GM10248 (cell line): ENCODE measurements at regions not wholly inside any gene's neighbourhood (a gene's known extent, or its start where the extent isn't known, plus 50 kb on each side); places are given as distances from the start of the nearest gene placed in this dataset.

Experiments used
- CTCF ChIA-PET: fragments of 300-600 bp; sonication (Branson Sonifier 250); formaldehyde crosslinking; extraction: SDS; loops from one replicate; lab custom pipeline; 2021; ENCODE audit warnings: antibody characterized with exemption; lab: Yijun Ruan, JAX
- POLR2A ChIA-PET: fragments of 350-650 bp; sonication (Branson Sonifier 250); formaldehyde crosslinking; extraction: SDS; loops from one replicate; lab custom pipeline; 2020; ENCODE audit warnings: antibody characterized with exemption; lab: Yijun Ruan, JAX
- DNase-seq: peaks from one replicate; pipeline ENCODE4 v3.0.0; 2012; ENCODE audit errors: extremely low spot score
- TF ChIP-seq, protein P1 (sequence below): IDR thresholded peaks from 2 replicates; pipeline ENCODE4 v1.5.1; 2012; ENCODE audit warnings: mild to moderate bottlenecking, low read depth; ENCODE audit errors: extremely low read depth, missing control alignments, control extremely low read depth

DNA sequence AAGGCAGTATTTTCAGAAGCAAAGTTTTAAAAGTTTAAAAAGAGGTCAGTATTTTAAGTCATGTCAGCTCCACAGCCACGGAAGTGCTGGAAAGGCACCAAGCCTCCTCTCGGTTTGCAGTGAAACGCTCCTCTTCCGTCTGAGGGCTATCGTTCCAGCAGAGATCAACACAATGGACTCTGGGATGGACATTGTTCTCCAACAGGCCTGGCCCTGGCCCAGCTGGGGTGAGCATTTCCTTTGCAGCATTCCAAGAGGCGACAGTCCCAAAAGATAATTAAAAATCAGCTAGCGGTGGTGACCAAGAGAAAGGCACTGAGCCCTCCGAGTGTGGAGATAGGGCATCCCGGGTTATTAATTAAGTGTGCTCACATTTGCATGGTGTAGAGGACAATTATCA lies 95.9 kb upstream of the LCLAT1 start:
- TF ChIP-seq, protein P1, sequence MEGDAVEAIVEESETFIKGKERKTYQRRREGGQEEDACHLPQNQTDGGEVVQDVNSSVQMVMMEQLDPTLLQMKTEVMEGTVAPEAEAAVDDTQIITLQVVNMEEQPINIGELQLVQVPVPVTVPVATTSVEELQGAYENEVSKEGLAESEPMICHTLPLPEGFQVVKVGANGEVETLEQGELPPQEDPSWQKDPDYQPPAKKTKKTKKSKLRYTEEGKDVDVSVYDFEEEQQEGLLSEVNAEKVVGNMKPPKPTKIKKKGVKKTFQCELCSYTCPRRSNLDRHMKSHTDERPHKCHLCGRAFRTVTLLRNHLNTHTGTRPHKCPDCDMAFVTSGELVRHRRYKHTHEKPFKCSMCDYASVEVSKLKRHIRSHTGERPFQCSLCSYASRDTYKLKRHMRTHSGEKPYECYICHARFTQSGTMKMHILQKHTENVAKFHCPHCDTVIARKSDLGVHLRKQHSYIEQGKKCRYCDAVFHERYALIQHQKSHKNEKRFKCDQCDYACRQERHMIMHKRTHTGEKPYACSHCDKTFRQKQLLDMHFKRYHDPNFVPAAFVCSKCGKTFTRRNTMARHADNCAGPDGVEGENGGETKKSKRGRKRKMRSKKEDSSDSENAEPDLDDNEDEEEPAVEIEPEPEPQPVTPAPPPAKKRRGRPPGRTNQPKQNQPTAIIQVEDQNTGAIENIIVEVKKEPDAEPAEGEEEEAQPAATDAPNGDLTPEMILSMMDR = no peak
- ChIA-PET POLR2A (no interaction called here), CTCF (interaction anchor here (0.9 to 2.1 kb wide), 5 partner anchors 8 to 21 kb away, joined by 3 to 7 read pairs (median 5); no protein-coding TSS in a partner anchor)
- DNase-seq = no peak

DNA sequence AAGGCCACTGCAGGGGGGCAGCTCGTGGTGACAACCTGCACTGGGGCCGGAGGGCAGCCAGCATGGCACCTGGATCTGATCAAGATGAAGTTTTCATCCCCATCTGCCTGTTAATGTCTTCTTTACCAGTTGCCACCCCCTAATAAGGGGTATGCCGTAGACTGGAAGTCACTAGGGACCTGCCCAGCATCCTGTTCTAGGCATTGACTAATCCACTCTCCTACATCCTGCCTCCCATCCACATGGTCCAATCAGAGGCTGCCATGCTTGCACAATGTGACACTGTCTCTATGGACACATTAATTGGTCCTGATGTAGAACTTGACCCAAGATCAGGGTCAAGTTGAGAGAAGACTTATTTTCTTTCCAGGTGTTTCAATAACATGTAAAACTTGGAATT lies 95.1 kb upstream of the LCLAT1 start:
- DNase-seq = no peak
- ChIA-PET CTCF (interaction anchor here (0.9 to 2.0 kb wide), 2 partner anchors 13 to 17 kb away, joined by 3 to 6 read pairs; no protein-coding TSS in a partner anchor), POLR2A (no interaction called here)
- TF ChIP-seq, protein P1 = no peak

DNA sequence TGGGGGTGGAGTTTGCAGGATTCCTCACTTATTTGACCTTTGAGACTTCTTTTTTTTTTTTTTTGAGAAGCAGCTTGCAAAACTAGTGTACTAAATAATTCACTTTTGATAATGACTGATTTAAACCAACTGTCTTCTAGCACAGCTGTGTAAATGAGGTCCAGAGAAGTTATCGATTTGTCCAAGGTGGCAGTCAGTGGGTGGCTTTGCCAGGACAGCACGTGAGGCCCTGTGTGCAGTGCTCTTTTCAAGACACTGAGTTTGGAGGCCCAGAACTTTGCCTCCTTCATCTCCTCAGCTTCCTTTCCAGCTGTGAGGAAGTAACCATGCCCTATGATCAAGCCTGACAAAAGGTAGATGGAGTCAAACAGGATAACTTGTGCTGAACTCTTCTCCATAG lies 92.9 kb upstream of the LCLAT1 start:
- POLR2A ChIA-PET = no interaction called here
- CTCF ChIA-PET = interaction anchor here (0.7 to 1.4 kb wide), 3 partner anchors 10 to 32 kb away, joined by 3 to 4 read pairs (median 3); no protein-coding TSS in a partner anchor
- no peak for DNase-seq
- TF ChIP-seq, protein P1 = no peak

DNA sequence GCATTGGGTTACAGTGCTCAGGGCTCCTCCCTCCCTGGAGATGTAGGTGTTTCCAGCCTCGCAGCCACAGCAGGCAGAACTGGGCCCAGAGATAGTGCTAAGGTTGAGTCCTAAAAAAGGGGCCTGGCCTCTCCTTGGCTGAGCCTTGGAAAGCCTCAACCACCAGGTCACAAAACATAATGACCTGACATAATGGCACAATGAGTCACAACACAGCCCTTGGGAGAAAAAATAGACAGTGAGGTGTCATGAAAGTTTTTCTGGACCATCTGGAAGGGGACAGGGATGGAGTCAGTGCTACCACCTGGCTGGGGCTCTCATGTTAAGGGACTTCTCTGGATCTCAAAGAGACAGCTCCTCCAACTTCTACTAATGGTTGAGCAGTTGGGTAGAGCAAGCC lies 92.4 kb upstream of the LCLAT1 start:
- no peak for DNase-seq
- POLR2A ChIA-PET = no interaction called here
- TF ChIP-seq, protein P1 = no peak
- CTCF ChIA-PET = interaction anchor here (1.3 to 1.4 kb wide), 2 partner anchors 31 to 357 kb away, joined by 3 to 4 read pairs; no protein-coding TSS in a partner anchor

GRCh38 chr2:30355306-30355705 lies 91.7 kb upstream of the LCLAT1 start:
- no peak for DNase-seq
- ChIA-PET CTCF (interaction anchor here (0.7 to 1.8 kb wide), 5 partner anchors 10 to 356 kb away, joined by 3 to 5 read pairs (median 3); no protein-coding TSS in a partner anchor), POLR2A (no interaction called here)
- TF ChIP-seq, protein P1 = no peak

GRCh38 chr2:30356071-30356470 lies 91.0 kb upstream of the LCLAT1 start:
- TF ChIP-seq, protein P1 = no peak
- no peak for DNase-seq
- POLR2A ChIA-PET = interaction anchor here (0.6 kb wide), 1 partner anchor 208 kb away, joined by 3 read pairs; no protein-coding TSS in a partner anchor
- CTCF ChIA-PET = interaction anchor here (1.0 to 1.8 kb wide), 3 partner anchors 11 to 355 kb away, joined by 3 to 5 read pairs (median 3); no protein-coding TSS in a partner anchor
